BE2C (cell line): ENCODE measurements at regions not wholly inside any gene's neighbourhood (a gene's known extent, or its start where the extent isn't known, plus 50 kb on each side); places are given as distances from the start of the nearest gene placed in this dataset.

ENCODE experiments used
- DNase-seq: peaks from one replicate; pipeline ENCODE4 v3.0.0-alpha.2; 2020
- H3K27me3 ChIP-seq: fragments of 250-450 bp; sonication (Bioruptor Pico); 2 replicates; pipeline ENCODE4 v1.5.1; 2020; ENCODE audit warnings: mild to moderate bottlenecking
- H3K36me3 ChIP-seq: fragments of 250-450 bp; sonication (Bioruptor Pico); 2 replicates; pipeline ENCODE4 v1.5.1; 2020; ENCODE audit warnings: mild to moderate bottlenecking
- H3K4me1 ChIP-seq: fragments of 250-450 bp; sonication (Bioruptor Pico); 2 replicates; pipeline ENCODE4 v1.5.1; 2020
- H3K4me3 ChIP-seq: 2 replicates; pipeline ENCODE4 v1.5.1; 2011; ENCODE audit warnings: low read depth, low read length
- H3K9me3 ChIP-seq: fragments of 250-450 bp; sonication (Bioruptor Pico); 2 replicates; pipeline ENCODE4 v1.5.1; 2020
- TF ChIP-seq, protein P1 (sequence below): IDR thresholded peaks from 2 replicates; pipeline ENCODE4 v1.5.1; 2012; ENCODE audit warnings: mild to moderate bottlenecking, low read depth, low read length

GRCh38 chr9:124132671-124133147 lies 121.1 kb downstream of the LHX2 start:
- Histone ChIP-seq H3K9me3 (no peaks in the 10 kb centered on the region), H3K27me3 (no peaks in the 10 kb centered on the region), H3K4me3 (no peak overlapping the region), H3K36me3 (no peaks in the 10 kb centered on the region), H3K4me1 (no peaks in the 10 kb centered on the region)
- no peak for DNase-seq
- TF ChIP-seq, protein P1, sequence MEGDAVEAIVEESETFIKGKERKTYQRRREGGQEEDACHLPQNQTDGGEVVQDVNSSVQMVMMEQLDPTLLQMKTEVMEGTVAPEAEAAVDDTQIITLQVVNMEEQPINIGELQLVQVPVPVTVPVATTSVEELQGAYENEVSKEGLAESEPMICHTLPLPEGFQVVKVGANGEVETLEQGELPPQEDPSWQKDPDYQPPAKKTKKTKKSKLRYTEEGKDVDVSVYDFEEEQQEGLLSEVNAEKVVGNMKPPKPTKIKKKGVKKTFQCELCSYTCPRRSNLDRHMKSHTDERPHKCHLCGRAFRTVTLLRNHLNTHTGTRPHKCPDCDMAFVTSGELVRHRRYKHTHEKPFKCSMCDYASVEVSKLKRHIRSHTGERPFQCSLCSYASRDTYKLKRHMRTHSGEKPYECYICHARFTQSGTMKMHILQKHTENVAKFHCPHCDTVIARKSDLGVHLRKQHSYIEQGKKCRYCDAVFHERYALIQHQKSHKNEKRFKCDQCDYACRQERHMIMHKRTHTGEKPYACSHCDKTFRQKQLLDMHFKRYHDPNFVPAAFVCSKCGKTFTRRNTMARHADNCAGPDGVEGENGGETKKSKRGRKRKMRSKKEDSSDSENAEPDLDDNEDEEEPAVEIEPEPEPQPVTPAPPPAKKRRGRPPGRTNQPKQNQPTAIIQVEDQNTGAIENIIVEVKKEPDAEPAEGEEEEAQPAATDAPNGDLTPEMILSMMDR, result no peak

- H3K4me1 ChIP-seq, result no peaks in the 10 kb centered on the region
- no peaks in the 10 kb centered on the region for H3K9me3 ChIP-seq
- no peaks in the 10 kb centered on the region for H3K36me3 ChIP-seq
- TF ChIP-seq, protein P1, result no peak
- H3K4me3 ChIP-seq, result no peak overlapping the region
- peak; percentile 33 for DNase-seq
- H3K27me3 ChIP-seq, result no peaks in the 10 kb centered on the region
Observed at GRCh38 chr9:124133727-124134126, 122.2 kb downstream of the LHX2 start.

DNA sequence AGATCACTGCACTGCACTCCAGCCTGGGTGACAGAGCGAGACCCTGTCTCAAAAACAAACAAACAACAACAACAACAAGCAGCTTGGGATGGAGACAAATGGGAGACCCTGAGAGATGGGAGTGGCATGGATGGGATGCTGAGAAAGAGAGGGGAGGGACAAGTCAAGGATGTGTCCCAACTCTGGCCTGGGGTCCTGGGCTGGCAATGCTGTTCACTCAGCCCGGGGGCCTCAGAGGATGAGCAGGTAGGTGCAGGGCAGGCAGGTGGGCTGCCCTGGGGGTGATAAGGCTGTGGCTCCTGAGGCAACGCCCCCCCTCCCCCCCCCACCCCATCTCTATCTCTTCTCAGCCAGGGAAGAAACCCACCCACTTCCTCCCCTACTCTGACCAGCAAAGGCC lies 123.0 kb downstream of the LHX2 start:
- Histone ChIP-seq H3K4me3 (no peak overlapping the region), H3K36me3 (no peaks in the 10 kb centered on the region), H3K4me1 (no peaks in the 10 kb centered on the region), H3K27me3 (no peaks in the 10 kb centered on the region), H3K9me3 (no peaks in the 10 kb centered on the region)
- DNase-seq, result no peak
- TF ChIP-seq, protein P1, result no peak

DNA sequence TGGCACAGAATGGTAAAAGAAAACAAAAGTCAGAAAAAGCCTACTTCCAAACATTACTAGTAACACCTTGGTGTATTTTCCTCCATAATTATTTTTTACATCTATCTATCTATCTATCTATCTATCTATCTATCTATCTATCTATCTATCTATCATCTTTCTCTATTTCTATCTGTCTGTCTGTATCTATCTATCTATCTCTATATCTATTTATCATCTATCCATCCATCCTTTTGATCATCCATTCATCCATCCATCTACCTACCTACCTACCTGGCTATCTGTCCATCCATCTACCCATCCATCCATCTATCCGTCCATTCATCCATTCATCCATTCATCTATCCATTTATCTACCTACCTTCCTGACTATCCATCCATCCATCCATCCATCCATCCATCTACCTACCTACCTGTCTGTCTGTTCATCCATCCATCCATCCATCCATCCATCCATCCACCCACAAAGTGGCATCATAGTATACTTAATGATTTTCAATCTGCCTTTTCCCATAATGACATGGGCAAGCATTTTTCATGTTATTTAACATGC lies 121.9 kb upstream of the NEK6 start:
- TF ChIP-seq, protein P1, result no peak
- Histone ChIP-seq H3K36me3 (no peaks in the 10 kb centered on the region), H3K27me3 (no peaks in the 10 kb centered on the region), H3K4me3 (no peak overlapping the region), H3K4me1 (no peaks in the 10 kb centered on the region), H3K9me3 (no peaks in the 10 kb centered on the region)
- DNase-seq, result no peak

DNA sequence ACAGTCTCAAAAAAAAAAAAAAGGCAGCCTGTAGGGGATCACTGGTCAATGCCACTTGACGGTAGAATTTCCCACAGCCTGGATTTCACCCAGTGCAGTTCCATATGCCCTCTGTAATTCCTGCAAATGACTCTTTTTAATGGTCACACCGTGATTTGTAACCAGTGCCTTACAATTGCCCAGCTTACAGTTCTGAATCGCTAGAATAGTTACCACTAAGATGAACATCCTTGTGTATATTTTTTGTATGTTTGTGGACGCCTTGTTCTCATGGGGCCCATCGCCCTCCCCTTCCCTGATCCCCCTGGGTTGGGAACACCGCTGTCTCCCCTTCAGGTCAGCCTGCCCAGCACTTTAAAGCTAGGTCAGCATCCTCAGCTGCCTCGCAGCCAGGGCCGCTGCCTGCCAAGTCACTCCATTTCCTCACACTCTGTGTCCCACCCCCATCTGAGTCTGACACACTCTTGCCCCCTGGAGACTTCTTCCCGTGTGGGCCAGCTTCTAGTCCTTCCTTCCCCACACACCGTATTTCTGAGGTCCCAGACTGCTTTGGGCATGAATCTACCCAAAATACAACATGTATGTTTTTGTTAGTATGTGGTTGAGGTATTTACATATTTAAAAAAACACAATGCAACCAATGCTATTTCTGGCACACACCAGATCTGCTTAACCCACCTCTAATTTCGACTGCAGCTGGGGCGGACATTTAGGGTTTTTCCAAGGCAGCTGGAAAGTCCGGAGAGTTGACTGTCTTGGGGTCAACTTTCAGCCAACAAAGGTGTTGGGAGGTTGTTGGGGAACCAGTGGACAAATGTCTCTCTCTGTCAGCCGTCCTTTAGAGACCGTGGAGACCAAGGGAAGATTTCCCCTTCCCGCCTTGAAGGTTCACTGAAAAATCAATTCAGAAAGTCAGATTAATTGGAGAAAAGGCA lies 120.5 kb upstream of the NEK6 start:
- Histone ChIP-seq H3K4me3 (no peak overlapping the region), H3K9me3 (no peaks in the 10 kb centered on the region), H3K36me3 (no peaks in the 10 kb centered on the region), H3K27me3 (no peaks in the 10 kb centered on the region), H3K4me1 (no peaks in the 10 kb centered on the region)
- TF ChIP-seq, protein P1, result no peak
- DNase-seq, result no peak

GRCh38 chr9:124137944-124138335 lies 119.8 kb upstream of the NEK6 start:
- no peaks in the 10 kb centered on the region for H3K27me3 ChIP-seq
- TF ChIP-seq, protein P1, result no peak
- no peak for DNase-seq

More at GRCh38 chr9:124137944-124138335, 119.8 kb upstream of the NEK6 start:
- Histone ChIP-seq H3K4me3 (no peak overlapping the region), H3K9me3 (no peaks in the 10 kb centered on the region), H3K4me1 (no peaks in the 10 kb centered on the region), H3K36me3 (no peaks in the 10 kb centered on the region)
